Hepatocyte (in vitro differentiated cells): ENCODE measurements at regions not wholly inside any gene's neighbourhood (a gene's known extent, or its start where the extent isn't known, plus 50 kb on each side); places are given as distances from the start of the nearest gene placed in this dataset.

Experiments used
- CTCF ChIP-seq: fragments of 200-600 bp; sonication (generic); IDR thresholded peaks from 2 replicates; pipeline ENCODE4 v1.5.1; 2016; ENCODE audit warnings: antibody characterized with exemption, mild to moderate bottlenecking; ENCODE audit not compliant: poor library complexity
- EZH2 ChIP-seq: fragments of 200-600 bp; sonication (generic); IDR thresholded peaks from 2 replicates; pipeline ENCODE4 v1.6.1; 2016; ENCODE audit warnings: antibody characterized with exemption, mild to moderate bottlenecking, borderline replicate concordance
- EZH2phosphoT487 ChIP-seq: fragments of 200-600 bp; sonication (generic); IDR thresholded peaks from one replicate; pipeline ENCODE4 v1.6.1; 2018; ENCODE audit warnings: antibody characterized with exemption, mild to moderate bottlenecking, low read depth, moderate library complexity; ENCODE audit not compliant: unreplicated experiment, severe bottlenecking

- no peak for TF ChIP-seq CTCF
- no peak for TF ChIP-seq EZH2phosphoT487
- no peak for TF ChIP-seq EZH2
Observed at GRCh38 chr1:234989019-234989418, 139.6 kb downstream of the TOMM20 start.
